NCI-H446 (cell line): ENCODE measurements at regions not wholly inside any gene's neighbourhood (a gene's known extent, or its start where the extent isn't known, plus 50 kb on each side); places are given as distances from the start of the nearest gene placed in this dataset.

ENCODE experiments used
- DNase-seq, 2 experiments: peaks; one replicate each; lab custom pipeline; 2025; lab: John Stamatoyannopoulos, UW

- DNase-seq = no peak
Measured at GRCh38 chr18:23387265-23387664, 65.8 kb upstream of the RIOK3 start.

- no peak for DNase-seq
Measured at GRCh38 chr18:23388357-23388756, 64.7 kb upstream of the RIOK3 start.

- no peak for DNase-seq
Measured at GRCh38 chr18:23391156-23391555, 61.9 kb upstream of the RIOK3 start.

- DNase-seq = no peak
Measured at GRCh38 chr18:23397907-23398306, 55.2 kb upstream of the RIOK3 start.

GRCh38 chr18:23398401-23398800 is 54.7 kb upstream of the RIOK3 start:
- DNase-seq = no peak

- DNase-seq = no peak
Measured at GRCh38 chr18:23399067-23399466, 54.0 kb upstream of the RIOK3 start.

GRCh38 chr18:23400918-23401317 is 52.2 kb upstream of the RIOK3 start:
- no peak for DNase-seq

- DNase-seq = peak in 1 of 2 experiments; percentile 22
Measured at GRCh38 chr18:23401400-23402347, 51.4 kb upstream of the RIOK3 start.
